Heart right ventricle (tissue), 16 donors: ENCODE measurements at regions not wholly inside any gene's neighbourhood (a gene's known extent, or its start where the extent isn't known, plus 50 kb on each side); places are given as distances from the start of the nearest gene placed in this dataset.

Experiments used
- ATAC-seq, 8 donors: fragments of 200-7000 bp; cut with Tn5 transposase; one replicate each; pipeline ENCODE4 v1.9.1; 2020; ENCODE audit warnings: mild to moderate bottlenecking in 8 of 8, moderate library complexity in 8 of 8, moderate number of reproducible peaks in 1 of 8
- DNase-seq, 2 donors: peaks; one replicate each; pipeline ENCODE4 v3.0.0-alpha.2; 2020
- H3K27ac ChIP-seq, 10 donors: fragments of 200-600 bp; sonication (generic) in 2 of 10; one replicate each; pipeline versions ENCODE4 v1.5.0 to v1.8.0; 2020 to 2022; ENCODE audit warnings: mild to moderate bottlenecking in 3 of 10
- H3K27me3 ChIP-seq, 7 donors: fragments of 200-600 bp; one replicate each; pipeline ENCODE4 v1.8.0; 2021 to 2022; ENCODE audit warnings: mild to moderate bottlenecking in 2 of 7
- H3K36me3 ChIP-seq, 9 donors: fragments of 200-600 bp; sonication (generic) in 1 of 9; one replicate each; pipeline versions ENCODE4 v1.5.0 to v1.8.0; 2020 to 2022; ENCODE audit warnings: mild to moderate bottlenecking in 2 of 9
- H3K4me1 ChIP-seq, 9 donors: fragments of 200-600 bp; sonication (generic) in 1 of 9; one replicate each; pipeline versions ENCODE4 v1.5.0 to v1.8.0; 2020 to 2022; ENCODE audit warnings: mild to moderate bottlenecking in 4 of 9
- H3K4me3 ChIP-seq, 10 donors: fragments of 200-600 bp; sonication (generic) in 2 of 10; one replicate each; pipeline versions ENCODE4 v1.5.0 to v1.8.0; 2020 to 2022; ENCODE audit warnings: mild to moderate bottlenecking in 7 of 10, moderate library complexity in 2 of 10
- H3K9me3 ChIP-seq, 11 donors: fragments of 200-600 bp in 10 of 11; sonication (generic) in 2 of 11; one replicate each; pipeline versions ENCODE4 v1.5.0 to v1.8.0; 2013 to 2022; ENCODE audit warnings: mild to moderate bottlenecking in 2 of 11, control low read depth in 1 of 11, moderate library complexity in 1 of 11
- CTCF ChIP-seq, 9 donors: fragments of 200-600 bp; sonication (generic) in 2 of 9; IDR thresholded peaks; one replicate each; pipeline versions ENCODE4 v1.5.0 to v1.8.0; 2021 to 2022; ENCODE audit warnings: antibody characterized with exemption in 9 of 9, mild to moderate bottlenecking in 5 of 9, moderate library complexity in 1 of 9
- WGBS, 2 donors: extraction: QIAGEN DNeasy Blood & Tissue Kit; methylation state at CpG; one replicate each; pipeline ENCODE4 v1.1.7; 2013; ENCODE audit warnings: inconsistent platforms in 1 of 2; 5-methylcytosine and 5-hydroxymethylcytosine counted together
- intact Hi-C, 10 donors: fragments of 100-400 bp; cut with DNase I; formaldehyde crosslinking; loops; one replicate each; pipeline versions ENCODE4 v1.11.1 to v1.14.2; 2022
- donor health status: Arrhythmogenic right ventricular cardiomyopathy.
- donor health status: ischemic (EF 13 %, LVEDD 7.1; RV severe dilation, severe dysfunction).
- donor health status: healthy with polysubstance abuse.
- donor health status: DM: no; HTN: yes; CAD: no.
- donor health status: DM: no; HTN: no; CAD: no.
- donor health status: ischemic (EF 25% LVEDD 6.9; RV normal size, moderate dysfunction).
- donor health status: ischemic (EF 25% LVEDD 5.7; RV mildly dilated, moderate dysfunction).
- donor health status: healthy.
- donor health status: DM: yes; HTN: yes; CAD: no.
- donor health status: Ischemic cardiomyopathy.
- donor health status: ischemic (EF 35%, LVEDD 5.7; RV mildly dilated, moderate dysfunction).
- donor health status: nonischemic (EF 11% LVEDD 7.7; RV severe dilation, severe dysfunction).
- donor health status: DM: yes; HTN: yes; CAD: no.
- donor health status: PGD.
- donor health status: ischemic (EF 29% LVEDD 5.4; RV normal size, mild dysfunction).
- donor health status: nonischemic (EF 23%, LVEDD 6.1; RV moderate dilation, normal function).

- peaks cover 0 to 16% (median 6%) of the 10 kb centered on the region in 9 donors for H3K4me1 ChIP-seq
- H3K27ac ChIP-seq: peak overlapping the region in 1 of 10 donors; percentile 32
- no peak overlapping the region for H3K4me3 ChIP-seq
- peaks cover 0 to 12% (median 0%) of the 10 kb centered on the region in 11 donors for H3K9me3 ChIP-seq
- H3K36me3 ChIP-seq: no peaks in the 10 kb centered on the region
- no peak for TF ChIP-seq CTCF (IDR thresholded peaks at IDR 0.05)
- no peaks in the 10 kb centered on the region for H3K27me3 ChIP-seq
- 0% methylated on average over 1 of the region's 1 CpG for WGBS, 2 donors
- ATAC-seq (no peak), DNase-seq (no peak)
- intact Hi-C loops: no loop called here
Observed at GRCh38 chr18:56028514-56028913, 440.5 kb upstream of the TCF4 start.

GRCh38 chr18:56026509-56026908, 438.5 kb upstream of the TCF4 start:
- H3K27ac ChIP-seq: peak overlapping the region in 2 of 10 donors; percentile 3 to 22
- no peaks in the 10 kb centered on the region for H3K9me3 ChIP-seq
- H3K4me3 ChIP-seq: no peak overlapping the region
- TF ChIP-seq CTCF (IDR thresholded peaks at IDR 0.05): no peak
- peaks cover 0 to 19% (median 6%) of the 10 kb centered on the region in 9 donors for H3K4me1 ChIP-seq
- no peaks in the 10 kb centered on the region for H3K27me3 ChIP-seq
- DNase-seq (no peak), ATAC-seq (peak in 3 of 8 donors; percentile 11 to 61 (median 52))
- H3K36me3 ChIP-seq: no peaks in the 10 kb centered on the region
- WGBS, 2 donors: 21 to 41% methylated on average over 2 of the region's 2 CpGs
- intact Hi-C loops: no loop called here

GRCh38 chr18:56021809-56022195, 433.8 kb upstream of the TCF4 start:
- intact Hi-C loops: no loop called here
- 75 to 87% methylated on average over 1 of the region's 1 CpG for WGBS, 2 donors
- DNase-seq: no peak
- Histone ChIP-seq H3K4me3 (no peak overlapping the region), H3K27ac (peak overlapping the region in 1 of 10 donors; percentile 34), H3K9me3 (no peaks in the 10 kb centered on the region), H3K4me1 (peaks cover 0 to 31% (median 6%) of the 10 kb centered on the region in 9 donors), H3K27me3 (no peaks in the 10 kb centered on the region), H3K36me3 (no peaks in the 10 kb centered on the region)
- ATAC-seq: no peak
- no peak for TF ChIP-seq CTCF (IDR thresholded peaks at IDR 0.05)

DNA sequence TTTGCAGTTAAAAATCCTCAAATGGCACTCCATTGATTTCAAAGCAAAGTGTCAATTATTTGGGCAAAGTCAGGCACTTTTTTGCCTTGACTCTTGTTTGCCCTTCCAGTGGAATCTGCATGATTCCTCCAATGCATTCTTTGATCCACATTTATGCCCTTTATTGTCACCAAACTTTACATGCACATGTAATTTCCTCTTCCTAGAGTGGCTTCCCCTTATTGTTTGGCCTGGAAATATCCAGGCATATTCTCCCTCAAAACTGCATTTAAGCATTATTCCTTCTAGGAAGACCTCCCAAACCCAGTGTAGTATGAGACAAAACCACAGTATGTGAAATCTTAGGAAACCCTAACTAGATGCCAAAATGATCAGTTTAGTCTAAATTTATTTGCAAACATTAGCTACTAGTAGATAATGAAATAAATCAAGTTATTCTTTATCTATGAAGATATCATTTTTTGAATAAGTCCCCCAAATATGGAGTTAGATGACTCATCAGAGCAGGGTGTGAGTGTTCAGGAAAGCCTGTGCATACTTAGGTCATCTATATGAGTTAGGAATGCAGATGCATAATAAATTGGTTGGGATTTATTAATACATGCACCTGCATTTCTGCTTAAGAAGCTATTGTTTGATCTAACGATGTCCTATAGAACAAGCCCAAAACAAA, 433.3 kb upstream of the TCF4 start:
- H3K4me1 ChIP-seq: peaks cover 0 to 26% (median 5%) of the 10 kb centered on the region in 9 donors
- H3K4me3 ChIP-seq: no peak overlapping the region
- H3K27ac ChIP-seq: peak overlapping the region in 4 of 10 donors; percentile 1 to 59 (median 43)
- DNase-seq (no peak), ATAC-seq (peak in 2 of 8 donors; percentile 47 to 56)
- intact Hi-C loops: no loop called here
- no peaks in the 10 kb centered on the region for H3K9me3 ChIP-seq
- H3K27me3 ChIP-seq: no peaks in the 10 kb centered on the region
- no peaks in the 10 kb centered on the region for H3K36me3 ChIP-seq
- TF ChIP-seq CTCF (IDR thresholded peaks at IDR 0.05): no peak
- WGBS, 2 donors: 74 to 78% methylated on average over 1 of the region's 1 CpG
